HCT116 (cell line): ENCODE measurements at regions not wholly inside any gene's neighbourhood (a gene's known extent, or its start where the extent isn't known, plus 50 kb on each side); places are given as distances from the start of the nearest gene placed in this dataset.
"Not testable (repeated sequence)": the region's sequence is repeated elsewhere in the genome, so short reads cannot be mapped to it uniquely, and the experiment has no call there.

Experiments used
- CEBPB ChIP-seq: IDR thresholded peaks from 2 replicates; pipeline ENCODE4 v1.6.1; 2012; ENCODE audit warnings: low read depth
- CTCF ChIP-seq, 3 experiments: fragments of 200-600 bp in 1 of 3; sonication (generic) in 1 of 3; IDR thresholded peaks in 2 of 3; conservative IDR thresholded peaks in 1 of 3; 2 replicates each; pipeline ENCODE4 v1.5.1; 2012 to 2017; ENCODE audit warnings: low read depth in 2 of 3, low read length in 2 of 3, antibody characterized with exemption in 1 of 3, borderline replicate concordance in 1 of 3, control low read depth in 1 of 3, mild to moderate bottlenecking in 1 of 3, mixed read lengths in 1 of 3, mixed run types in 1 of 3, moderate library complexity in 1 of 3; ENCODE audit not compliant: insufficient read depth in 1 of 3
- EGR1 ChIP-seq: IDR thresholded peaks from 2 replicates; pipeline ENCODE4 v1.6.1; 2012; ENCODE audit warnings: low read depth
- EZH2 ChIP-seq: fragments of 200-600 bp; sonication (generic); IDR thresholded peaks from 2 replicates; pipeline ENCODE4 v1.6.1; 2017; ENCODE audit warnings: antibody characterized with exemption, mixed run types
- EZH2phosphoT487 ChIP-seq: fragments of 200-600 bp; IDR thresholded peaks from 2 replicates; pipeline ENCODE4 v1.6.1; 2018; ENCODE audit warnings: antibody characterized with exemption, borderline replicate concordance
- FOSL1 ChIP-seq: IDR thresholded peaks from 2 replicates; pipeline ENCODE4 v1.6.1; 2012; ENCODE audit warnings: low read depth
- POLR2A ChIP-seq: IDR thresholded peaks from 2 replicates; pipeline ENCODE4 v1.7.0; 2011; ENCODE audit warnings: borderline replicate concordance; ENCODE audit not compliant: insufficient read depth, insufficient read length; ENCODE audit errors: extremely low read depth
- POLR2AphosphoS5 ChIP-seq: IDR thresholded peaks from 2 replicates; pipeline ENCODE4 v1.6.1; 2011; ENCODE audit warnings: mild to moderate bottlenecking, low read depth, low read length, moderate library complexity
- REST ChIP-seq: IDR thresholded peaks from 2 replicates; pipeline ENCODE4 v1.6.1; 2012; ENCODE audit warnings: low read depth
- SRF ChIP-seq: IDR thresholded peaks from 2 replicates; pipeline ENCODE4 v1.6.1; 2012; ENCODE audit warnings: low read depth
- YY1 ChIP-seq: IDR thresholded peaks from 2 replicates; pipeline ENCODE4 v1.6.1; 2011; ENCODE audit warnings: low read length, low read depth, moderate library complexity, mild to moderate bottlenecking; ENCODE audit not compliant: insufficient replicate concordance; ENCODE audit errors: extremely low read depth
- ZNF274 ChIP-seq: fragments of 200-500 bp; sonication (Bioruptor generic); IDR thresholded peaks from 2 replicates; pipeline ENCODE4 v1.6.1; 2014; ENCODE audit warnings: mild to moderate bottlenecking, low read depth, low read length, inconsistent platforms
- TF ChIP-seq, protein P1 (sequence below): IDR thresholded peaks from 2 replicates; pipeline ENCODE4 v1.6.1; 2012

GRCh38 chr2:215821298-215821697 lies 192.1 kb downstream of the MREG start:
- TF ChIP-seq POLR2A; CEBPB; CTCF (IDR thresholded peaks at IDR 0.05 in 2 of 3, conservative IDR thresholded peaks at IDR 0.05 in 1 of 3; ENCODE audit: borderline replicate concordance in 1 of 3, insufficient read depth in 1 of 3, low read depth in 2 of 3, low read length in 2 of 3); FOSL1; POLR2AphosphoS5; EZH2; EGR1; YY1; ZNF274; EZH2phosphoT487; REST; SRF: not testable (repeated sequence)
- TF ChIP-seq, protein P1, sequence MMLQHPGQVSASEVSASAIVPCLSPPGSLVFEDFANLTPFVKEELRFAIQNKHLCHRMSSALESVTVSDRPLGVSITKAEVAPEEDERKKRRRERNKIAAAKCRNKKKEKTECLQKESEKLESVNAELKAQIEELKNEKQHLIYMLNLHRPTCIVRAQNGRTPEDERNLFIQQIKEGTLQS: not testable (repeated sequence)
